ENCODE measurements at regions not wholly inside any gene's neighbourhood (a gene's known extent, or its start where the extent isn't known, plus 50 kb on each side); places are given as distances from the start of the nearest gene placed in this dataset.

DNA sequence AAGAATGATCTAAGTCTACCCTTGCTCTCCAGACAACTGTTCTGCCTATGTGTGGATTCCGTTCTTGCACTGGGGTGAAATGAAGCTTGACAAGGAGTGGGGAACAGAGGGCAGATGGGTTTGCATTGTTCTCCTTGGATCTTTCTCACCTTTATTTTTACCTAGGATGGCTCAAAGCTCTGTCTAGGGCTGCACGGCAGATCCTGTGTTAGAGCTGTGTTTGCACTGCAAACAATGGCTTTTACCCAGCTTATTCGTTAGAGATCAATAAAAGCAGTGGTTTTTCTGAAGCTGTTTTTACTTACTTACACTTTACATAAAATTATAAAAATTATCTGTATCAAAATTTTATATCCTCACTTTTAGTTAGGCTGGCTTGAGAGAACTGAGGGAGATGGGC is 105.1 kb downstream of the LRIG3 start:
- no peaks in the 10 kb centered on the region for H3K36me3 ChIP-seq (replicated peaks; ENCODE audit: control insufficient read depth, insufficient read depth, low read length)
- no peaks in the 10 kb centered on the region for H3K27me3 ChIP-seq (ENCODE audit: control insufficient read depth, insufficient read depth, low read length)

GRCh38 chr12:58818546-58818945 is 101.8 kb downstream of the LRIG3 start:
- DNase-seq: no peak
- Histone ChIP-seq H3K36me3 (replicated peaks; ENCODE audit: control insufficient read depth, insufficient read depth, low read length) (no peaks in the 10 kb centered on the region), H3K27me3 (ENCODE audit: control insufficient read depth, insufficient read depth, low read length) (no peaks in the 10 kb centered on the region), H3K4me3 (ENCODE audit: insufficient read depth, low read depth, low read length) (no peak overlapping the region)

More for the DNA sequence above, 105.1 kb downstream of the LRIG3 start:
- no peak for DNase-seq
- no peak overlapping the region for H3K4me3 ChIP-seq (ENCODE audit: insufficient read depth, low read depth, low read length)

DNA sequence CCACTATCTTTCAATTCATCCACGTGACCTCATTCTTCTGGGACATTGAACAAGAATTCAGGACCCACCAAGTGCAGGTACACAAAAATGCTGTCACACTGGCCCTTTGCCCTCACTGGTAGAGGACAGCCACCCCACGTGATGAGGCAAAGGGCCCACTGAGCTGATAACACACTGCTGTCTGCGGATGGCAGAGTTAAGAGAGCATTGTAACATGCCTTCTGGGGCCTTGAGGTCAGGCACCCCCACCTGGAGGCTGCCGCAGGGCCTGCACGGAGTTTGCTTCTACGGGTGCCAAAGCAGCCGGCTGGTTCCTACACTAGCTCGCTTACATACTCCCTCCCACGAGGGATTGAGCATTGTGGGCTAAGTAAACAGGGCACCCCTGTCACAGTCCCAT is 101.0 kb downstream of the LRIG3 start:
- H3K4me3 ChIP-seq (ENCODE audit: insufficient read depth, low read depth, low read length): no peak overlapping the region
- H3K36me3 ChIP-seq (replicated peaks; ENCODE audit: control insufficient read depth, insufficient read depth, low read length): no peaks in the 10 kb centered on the region
- peak; percentile 16 for DNase-seq
- H3K27me3 ChIP-seq (ENCODE audit: control insufficient read depth, insufficient read depth, low read length): no peaks in the 10 kb centered on the region

- no peak overlapping the region for H3K4me3 ChIP-seq (ENCODE audit: insufficient read depth, low read depth, low read length)
- H3K27me3 ChIP-seq (ENCODE audit: control insufficient read depth, insufficient read depth, low read length): no peaks in the 10 kb centered on the region
- no peak for DNase-seq
- no peaks in the 10 kb centered on the region for H3K36me3 ChIP-seq (replicated peaks; ENCODE audit: control insufficient read depth, insufficient read depth, low read length)
Measured at GRCh38 chr12:58819985-58820384, 100.3 kb downstream of the LRIG3 start.

Measured in H7 (cell line).